Aorta (tissue), 5 donors: ENCODE measurements at regions not wholly inside any gene's neighbourhood (a gene's known extent, or its start where the extent isn't known, plus 50 kb on each side); places are given as distances from the start of the nearest gene placed in this dataset.
A peak's percentile ranks its signal among the peaks of the same experiment; 100 is the strongest.
"Not testable (repeated sequence)": the region's sequence is repeated elsewhere in the genome, so short reads cannot be mapped to it uniquely, and the experiment has no call there.

Source experiments
- ATAC-seq: fragments of 200-7000 bp; cut with Tn5 transposase; one replicate; pipeline ENCODE4 v1.9.1; 2022; ENCODE audit warnings: moderate library complexity; ENCODE audit not compliant: low FRiP score
- DNase-seq, 2 donors: peaks; one replicate each; pipeline ENCODE4 v3.0.0-alpha.2; 2020
- H3K27ac ChIP-seq, 2 donors: one replicate each; pipeline ENCODE4 v1.5.1; 2013; ENCODE audit warnings: low read length in 2 of 2, mild to moderate bottlenecking in 2 of 2, moderate library complexity in 2 of 2, control low read depth in 1 of 2, inconsistent platforms in 1 of 2, low read depth in 1 of 2
- H3K27me3 ChIP-seq, 2 donors: one replicate each; pipeline ENCODE4 v1.6.1; 2013; ENCODE audit warnings: control low read depth in 1 of 2, low read length in 1 of 2, mild to moderate bottlenecking in 1 of 2, moderate library complexity in 1 of 2; ENCODE audit not compliant: insufficient read depth in 2 of 2, control insufficient read depth in 1 of 2
- H3K36me3 ChIP-seq, 2 donors: one replicate each; pipeline ENCODE4 v1.6.1; 2013; ENCODE audit warnings: control low read depth in 1 of 2, low read length in 1 of 2, mild to moderate bottlenecking in 1 of 2; ENCODE audit not compliant: insufficient read depth in 2 of 2, control insufficient read depth in 1 of 2
- H3K4me1 ChIP-seq, 2 donors: one replicate each; pipeline ENCODE4 v1.6.1; 2013; ENCODE audit warnings: low read length in 2 of 2, control low read depth in 1 of 2, mild to moderate bottlenecking in 1 of 2, moderate library complexity in 1 of 2; ENCODE audit not compliant: insufficient read depth in 2 of 2, control insufficient read depth in 1 of 2
- H3K4me3 ChIP-seq, 2 donors: one replicate each; pipeline ENCODE4 v1.5.1; 2013; ENCODE audit warnings: low read length in 2 of 2, control low read depth in 1 of 2, mild to moderate bottlenecking in 1 of 2
- H3K9me3 ChIP-seq: one replicate; pipeline ENCODE4 v1.6.1; 2013; ENCODE audit warnings: mild to moderate bottlenecking, low read length; ENCODE audit not compliant: control insufficient read depth
- WGBS, 2 donors: extraction: QIAGEN DNeasy Blood & Tissue Kit; methylation state at CpG; one replicate each; pipeline ENCODE4 v1.1.7; 2013; 5-methylcytosine and 5-hydroxymethylcytosine counted together
- intact Hi-C, 2 donors: fragments of 100-400 bp; cut with DNase I; formaldehyde crosslinking; loops; one replicate each; pipeline versions ENCODE4 v1.14.2 to v1.15.0; 2022
- donor health status: healthy with polysubstance abuse.
- donor health status: Bipolar disorder and iron deficiency.
- donor health status: DM: no; HTN: no; CAD: no.
- donor health status: DM: no; HTN: no; CAD: no.
- donor health status: DM: yes; HTN: yes; CAD: no.

DNA sequence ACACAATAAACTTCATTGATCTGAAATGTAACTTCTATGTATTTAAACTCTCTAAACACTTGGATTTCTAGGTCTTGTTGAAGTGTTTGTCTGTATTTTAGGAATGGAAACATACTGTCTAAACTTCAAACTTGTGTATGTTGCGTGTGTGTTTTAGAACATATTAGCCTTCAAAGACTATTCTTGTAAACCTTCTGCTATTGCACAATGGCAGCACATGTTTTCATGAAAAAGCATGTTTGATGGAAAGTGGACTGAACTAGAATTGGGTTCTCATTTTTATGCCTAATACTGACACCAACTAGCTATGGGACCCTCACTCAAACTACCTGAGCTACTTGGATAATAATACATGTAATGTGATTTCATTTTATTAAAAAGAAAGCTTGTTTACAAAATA is 592.6 kb downstream of the IPMK start:
- H3K4me1 ChIP-seq: no peaks in the 10 kb centered on the region
- H3K27ac ChIP-seq: no peak overlapping the region
- no peaks in the 10 kb centered on the region for H3K36me3 ChIP-seq
- WGBS, 2 donors: 58 to 98% methylated on average over 1 of the region's 1 CpG
- H3K9me3 ChIP-seq: no peaks in the 10 kb centered on the region
- H3K4me3 ChIP-seq: no peak overlapping the region
- ATAC-seq (no peak), DNase-seq (no peak)
- H3K27me3 ChIP-seq: no peaks in the 10 kb centered on the region
- intact Hi-C loops: no loop called here

DNA sequence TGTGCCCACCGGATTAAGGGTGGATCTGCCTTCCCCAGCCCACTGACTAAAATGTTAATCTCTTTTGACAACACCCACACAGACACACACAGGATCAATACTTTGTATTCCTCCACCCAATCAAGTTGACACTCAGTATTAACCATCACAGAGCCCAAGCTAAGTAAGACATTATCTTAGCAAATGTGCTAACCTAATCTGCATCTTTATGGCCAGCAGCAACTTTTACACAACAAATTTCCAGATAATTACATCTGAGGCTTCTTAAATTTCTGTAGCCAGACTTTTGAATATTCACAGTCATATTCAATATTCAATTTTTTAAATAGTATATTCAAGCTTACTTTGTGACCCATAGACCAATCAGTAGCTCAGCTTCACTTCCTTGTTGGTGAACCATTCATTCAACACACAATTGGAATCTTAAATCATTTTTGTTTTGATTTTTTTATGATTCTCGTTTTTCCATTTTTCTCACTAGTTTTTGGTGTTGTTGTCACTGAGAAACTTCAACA is 594.2 kb downstream of the IPMK start:
- H3K27ac ChIP-seq: no peak overlapping the region
- DNase-seq (no peak), ATAC-seq (no peak)
- intact Hi-C loops: no loop called here
- H3K9me3 ChIP-seq: no peaks in the 10 kb centered on the region
- H3K36me3 ChIP-seq: no peaks in the 10 kb centered on the region
- WGBS, 2 donors: 79 to 82% methylated on average over 2 of the region's 2 CpGs
- H3K27me3 ChIP-seq: no peaks in the 10 kb centered on the region
- no peak overlapping the region for H3K4me3 ChIP-seq
- no peaks in the 10 kb centered on the region for H3K4me1 ChIP-seq

DNA sequence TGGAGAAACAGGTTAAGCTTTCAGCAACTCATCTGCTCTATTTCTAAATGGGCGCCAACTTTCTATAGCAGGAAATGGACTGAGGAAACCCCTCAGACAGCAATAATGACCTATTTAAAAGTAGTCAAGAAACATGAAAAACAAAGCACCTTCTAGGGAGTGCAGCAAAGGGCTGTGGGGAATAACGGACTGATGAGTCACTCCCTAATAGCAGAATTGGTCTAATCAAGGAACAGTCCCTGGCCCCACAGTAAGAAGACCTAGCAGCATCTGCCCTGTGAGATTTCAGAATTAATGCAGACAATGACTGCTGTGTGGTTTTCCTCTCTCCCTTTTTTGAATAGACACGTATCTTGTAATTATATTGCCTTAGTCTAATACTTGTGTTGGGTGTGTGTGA is 602.9 kb downstream of the IPMK start:
- H3K4me1 ChIP-seq: no peaks in the 10 kb centered on the region
- H3K27ac ChIP-seq: no peak overlapping the region
- H3K4me3 ChIP-seq: no peak overlapping the region
- no peaks in the 10 kb centered on the region for H3K9me3 ChIP-seq
- WGBS, 2 donors: 75 to 76% methylated on average over 3 of the region's 3 CpGs
- H3K36me3 ChIP-seq: no peaks in the 10 kb centered on the region
- intact Hi-C loops: no loop called here
- DNase-seq (no peak), ATAC-seq (no peak)
- no peaks in the 10 kb centered on the region for H3K27me3 ChIP-seq

DNA sequence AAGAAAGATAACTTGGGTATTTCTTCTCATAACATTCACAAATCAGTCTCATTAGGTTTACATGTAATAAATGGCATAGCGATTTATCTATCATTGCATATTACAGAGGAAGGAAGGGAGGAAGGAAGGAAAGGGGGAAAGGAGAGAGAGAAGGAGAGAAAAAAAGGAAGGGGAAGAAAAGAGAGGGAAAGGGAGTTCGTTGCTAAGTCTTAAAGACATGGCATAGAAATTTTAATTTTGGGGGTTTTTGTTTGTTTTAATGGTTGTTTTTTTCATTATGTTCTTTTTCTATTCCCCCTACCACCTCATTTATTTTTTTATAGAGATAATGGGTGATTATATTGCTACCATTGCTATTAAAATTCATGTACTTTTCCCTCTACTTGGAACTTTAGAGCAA is 604.3 kb downstream of the IPMK start:
- H3K27me3 ChIP-seq: no peaks in the 10 kb centered on the region
- H3K4me1 ChIP-seq: no peaks in the 10 kb centered on the region
- WGBS, 2 donors: 82 to 84% methylated on average over 2 of the region's 2 CpGs
- H3K9me3 ChIP-seq: no peaks in the 10 kb centered on the region
- H3K4me3 ChIP-seq: no peak overlapping the region
- H3K36me3 ChIP-seq: no peaks in the 10 kb centered on the region
- no peak for ATAC-seq
- no peak overlapping the region for H3K27ac ChIP-seq
- intact Hi-C loops: no loop called here
- no peak for DNase-seq

DNA sequence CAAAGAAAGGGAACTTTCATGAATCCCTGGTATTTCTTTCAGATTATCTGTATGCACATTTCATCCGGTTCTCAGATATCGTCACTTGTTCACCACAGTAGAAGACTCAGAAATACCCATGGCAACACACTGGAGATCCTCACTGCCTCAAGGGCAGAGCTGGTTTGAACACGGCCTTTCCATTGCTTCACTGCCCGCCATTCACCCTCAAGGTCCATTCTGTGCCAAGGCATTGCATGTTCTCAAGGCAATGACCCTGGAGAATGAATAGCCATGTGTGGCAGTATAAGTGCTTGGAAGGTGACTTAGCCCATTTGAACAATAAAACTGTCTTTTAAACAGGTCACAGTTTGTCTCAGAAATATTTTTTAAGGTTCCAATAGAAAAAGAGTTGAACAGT is 606.5 kb downstream of the IPMK start:
- WGBS, 2 donors: 89% methylated on average over 4 of the region's 4 CpGs
- no peak overlapping the region for H3K27ac ChIP-seq
- ATAC-seq: no peak
- H3K4me3 ChIP-seq: no peak overlapping the region
- no peaks in the 10 kb centered on the region for H3K4me1 ChIP-seq
- no peaks in the 10 kb centered on the region for H3K36me3 ChIP-seq
- intact Hi-C loops: no loop called here
- H3K27me3 ChIP-seq: no peaks in the 10 kb centered on the region
- no peak for DNase-seq
- peaks cover 1% of the 10 kb centered on the region for H3K9me3 ChIP-seq

DNA sequence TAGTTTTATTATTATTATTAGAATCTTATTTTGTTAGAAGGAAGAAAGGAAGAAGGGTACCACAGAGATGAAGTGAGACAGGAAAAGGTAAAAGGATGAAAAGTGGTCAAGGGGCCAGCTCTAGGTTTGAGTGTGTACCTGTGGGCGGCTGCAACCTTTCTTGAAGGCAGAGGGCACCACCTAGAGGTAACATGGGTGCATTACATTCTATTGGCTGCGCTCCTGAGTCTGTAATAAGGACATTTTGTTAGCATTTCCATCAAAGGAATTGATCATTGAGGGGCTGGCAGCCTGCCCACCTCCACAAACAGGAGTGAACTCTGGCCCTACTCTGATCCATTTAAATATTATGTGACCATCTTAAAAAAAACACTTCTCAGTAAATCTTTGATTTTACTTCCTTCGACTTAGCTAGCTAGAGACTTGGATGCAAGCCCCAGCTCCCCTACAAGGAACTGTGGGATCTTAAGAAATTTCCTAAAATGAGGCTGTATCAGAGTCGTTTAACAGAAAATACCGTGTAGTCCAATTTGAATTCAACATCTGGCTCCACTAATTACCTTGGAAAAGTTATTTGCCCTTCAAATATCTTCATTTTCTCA is 610.4 kb downstream of the IPMK start:
- DNase-seq (no peak), ATAC-seq (peak; percentile 54)
- intact Hi-C loops: no loop called here
- Histone ChIP-seq H3K9me3 (peaks cover 1% of the 10 kb centered on the region), H3K36me3 (no peaks in the 10 kb centered on the region), H3K27ac (no peak overlapping the region), H3K27me3 (no peaks in the 10 kb centered on the region), H3K4me1 (no peaks in the 10 kb centered on the region), H3K4me3 (no peak overlapping the region)
- 27 to 28% methylated on average over 5 of the region's 5 CpGs for WGBS, 2 donors

DNA sequence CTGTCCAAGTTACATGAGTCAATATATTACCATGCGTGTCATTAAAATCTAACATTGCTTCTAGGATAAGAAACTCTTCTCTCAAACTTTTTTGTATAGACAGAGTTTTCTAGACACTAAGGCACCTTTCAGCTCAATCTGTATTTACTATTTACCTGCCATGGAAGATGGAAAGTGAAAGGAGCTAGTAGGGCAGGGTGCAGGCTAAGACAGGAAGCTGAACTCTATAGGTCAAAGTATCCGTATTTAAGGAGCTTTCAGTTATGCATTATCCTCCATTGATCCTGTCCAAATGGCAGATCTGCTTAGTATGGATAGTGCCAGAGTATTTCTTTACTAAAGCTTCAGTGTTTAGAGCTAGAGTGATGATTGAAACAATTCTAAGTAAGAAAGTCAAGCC is 612.8 kb downstream of the IPMK start:
- no peak overlapping the region for H3K27ac ChIP-seq
- no peaks in the 10 kb centered on the region for H3K36me3 ChIP-seq
- no peak overlapping the region for H3K4me3 ChIP-seq
- H3K4me1 ChIP-seq: no peaks in the 10 kb centered on the region
- H3K27me3 ChIP-seq: no peaks in the 10 kb centered on the region
- DNase-seq (no peak), ATAC-seq (no peak)
- intact Hi-C loops: no loop called here
- H3K9me3 ChIP-seq: peaks cover 1% of the 10 kb centered on the region
- 87 to 92% methylated on average over 2 of the region's 2 CpGs for WGBS, 2 donors

DNA sequence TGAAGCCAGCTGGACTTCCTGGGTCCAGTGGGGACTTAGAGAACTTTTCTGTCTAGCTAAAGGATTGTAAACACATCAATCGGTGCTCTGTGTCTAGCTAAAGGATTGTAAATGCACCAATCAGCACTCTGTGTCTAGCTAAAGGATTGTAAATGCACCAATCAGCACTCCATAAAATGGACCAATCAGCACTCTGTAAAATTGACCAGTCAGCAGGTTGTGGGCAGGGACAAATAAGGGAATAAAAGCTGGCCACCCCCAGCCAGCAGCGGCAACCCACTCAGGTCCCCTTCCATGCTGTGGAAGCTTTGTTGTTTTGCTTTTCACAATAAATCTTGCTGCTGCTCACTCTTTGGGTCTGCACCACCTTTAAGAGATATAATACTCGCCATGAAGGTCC is 622.6 kb downstream of the IPMK start:
- intact Hi-C loops, H3K36me3 ChIP-seq, H3K27ac ChIP-seq, DNase-seq, H3K27me3 ChIP-seq, H3K9me3 ChIP-seq, H3K4me1 ChIP-seq, H3K4me3 ChIP-seq, ATAC-seq: not testable (repeated sequence)
- 85 to 89% methylated on average over 3 of the region's 3 CpGs for WGBS, 2 donors

DNA sequence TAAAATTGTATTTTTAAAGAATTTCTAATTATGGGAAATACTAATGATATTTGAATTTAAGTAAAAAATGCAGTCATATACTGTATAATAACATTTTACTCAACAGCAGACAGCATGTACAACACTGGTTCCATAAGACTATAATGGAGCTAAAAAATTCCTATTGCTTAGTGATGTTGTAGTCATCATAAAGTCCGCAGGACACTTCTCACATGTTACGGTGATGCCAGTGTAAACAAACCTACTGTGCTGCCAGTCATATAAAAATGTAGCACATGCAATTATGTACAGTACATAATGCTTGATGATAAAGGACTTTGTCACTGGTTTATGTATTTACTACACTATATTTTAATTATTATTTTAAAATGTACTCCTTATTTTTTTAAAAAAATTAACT is 629.3 kb downstream of the IPMK start:
- WGBS, 2 donors: 64 to 77% methylated on average over 2 of the region's 2 CpGs
- Histone ChIP-seq H3K4me3 (no peak overlapping the region), H3K9me3 (no peaks in the 10 kb centered on the region), H3K4me1 (no peaks in the 10 kb centered on the region), H3K27me3 (no peaks in the 10 kb centered on the region), H3K36me3 (no peaks in the 10 kb centered on the region), H3K27ac (no peak overlapping the region)
- DNase-seq (no peak), ATAC-seq (no peak)
- intact Hi-C loops: no loop called here
